ENCODE measurements at regions not wholly inside any gene's neighbourhood (a gene's known extent, or its start where the extent isn't known, plus 50 kb on each side); places are given as distances from the start of the nearest gene placed in this dataset.

GRCh38 chr6:14063756-14064155 lies 53.8 kb upstream of the CD83 start:
- DNase-seq (ENCODE audit: extremely low read depth in 1 of 2, low read depth in 1 of 2) = no peak

GRCh38 chr6:14065350-14065749 lies 52.2 kb upstream of the CD83 start:
- DNase-seq (ENCODE audit: extremely low read depth in 1 of 2, low read depth in 1 of 2) = no peak

GRCh38 chr6:14066782-14067406 lies 50.7 kb upstream of the CD83 start:
- no peak for DNase-seq (ENCODE audit: extremely low read depth in 1 of 2, low read depth in 1 of 2)

- no peak for DNase-seq (ENCODE audit: extremely low read depth in 1 of 2, low read depth in 1 of 2)
These were observed 49.9 kb upstream of the CD83 start for GRCh38 chr6:14067656-14068055.

All from activated CD8-positive, alpha-beta memory T cell treated with anti-CD3 and anti-CD28 coated beads for 1 hour (primary cell).